ENCODE measurements at regions not wholly inside any gene's neighbourhood (a gene's known extent, or its start where the extent isn't known, plus 50 kb on each side); places are given as distances from the start of the nearest gene placed in this dataset.

DNA sequence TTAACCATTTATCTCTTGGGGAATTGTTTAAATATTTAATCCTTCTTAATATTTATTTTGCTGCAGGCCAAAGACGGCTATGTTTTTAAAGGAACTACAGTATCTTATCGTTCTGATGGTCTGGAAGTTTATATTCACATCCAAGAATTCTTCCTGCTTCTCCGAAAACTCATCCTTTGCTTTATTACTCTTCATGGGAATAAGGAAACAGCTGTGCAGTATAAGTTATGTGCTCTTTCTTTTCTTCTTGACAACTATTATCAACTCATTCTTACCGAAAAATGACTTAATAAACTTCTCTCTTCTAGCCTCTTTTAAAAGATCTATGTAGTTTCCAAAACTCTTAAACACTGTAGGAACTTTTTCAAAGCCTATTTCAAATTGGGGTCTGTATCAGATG is 335.6 kb upstream of the NOVA1 start:
- peaks cover 4% of the 10 kb centered on the region for H3K4me1 Mint-ChIP-seq (ENCODE audit: low read depth, unreplicated experiment)

DNA sequence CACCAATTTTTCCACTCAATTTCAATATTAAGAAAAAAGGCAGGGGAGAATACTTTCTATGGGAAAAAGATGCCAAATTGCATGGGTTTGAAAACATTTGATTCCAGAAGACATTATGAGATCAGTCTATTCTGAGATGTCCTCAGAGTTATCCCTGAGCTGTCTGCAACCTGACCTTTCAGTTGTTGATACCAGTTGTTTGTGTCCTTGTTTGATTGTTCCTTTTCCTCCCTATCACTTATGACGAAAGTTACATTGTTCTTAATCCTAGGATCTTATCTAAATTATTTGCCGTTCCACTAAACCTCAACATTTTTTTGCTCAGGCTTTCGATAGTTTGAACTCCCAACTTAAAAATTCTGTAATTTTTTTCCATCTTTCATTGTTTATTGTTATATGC is 336.3 kb upstream of the NOVA1 start:
- DNase-seq (ENCODE audit: low read depth) (no peak), FAIRE-seq (no peak)
- H3K27ac Mint-ChIP-seq (ENCODE audit: unreplicated experiment) = no peak overlapping the region
- H3K27me3 ChIP-seq (ENCODE audit: insufficient read depth, low read length) = no peaks in the 10 kb centered on the region
- H3K36me3 Mint-ChIP-seq (ENCODE audit: low read depth, unreplicated experiment) = no peaks in the 10 kb centered on the region
- H3K36me3 ChIP-seq (ENCODE audit: insufficient read depth, low read length) = no peaks in the 10 kb centered on the region
- H3K9me3 Mint-ChIP-seq (ENCODE audit: unreplicated experiment) = no peaks in the 10 kb centered on the region
- no peak overlapping the region for H2AFZ ChIP-seq (ENCODE audit: low read depth, low read length)
- H3K9ac ChIP-seq (ENCODE audit: low read length) = no peak overlapping the region
- no peak overlapping the region for H3K4me2 ChIP-seq (ENCODE audit: low read length)
- H3K4me3 Mint-ChIP-seq (ENCODE audit: unreplicated experiment) = no peak overlapping the region
- H3K9me3 ChIP-seq (ENCODE audit: insufficient read depth, low read depth, low read length) = no peaks in the 10 kb centered on the region
- H4K20me1 ChIP-seq (ENCODE audit: insufficient read depth, low read length) = no peaks in the 10 kb centered on the region
- no peak for TF ChIP-seq EZH2 (IDR thresholded peaks at IDR 0.05; ENCODE audit: insufficient read depth, low read length)
- no peaks in the 10 kb centered on the region for H3K27me3 Mint-ChIP-seq (ENCODE audit: low read depth, unreplicated experiment)
- H3K4me1 ChIP-seq (ENCODE audit: insufficient read depth, low read length) = no peaks in the 10 kb centered on the region
- no peaks in the 10 kb centered on the region for H3K79me2 ChIP-seq (ENCODE audit: insufficient read depth, low read length)
- peaks cover 4% of the 10 kb centered on the region for H3K4me1 Mint-ChIP-seq (ENCODE audit: low read depth, unreplicated experiment)
- H3K27ac ChIP-seq (ENCODE audit: low read depth, low read length) = no peak overlapping the region
- no peak overlapping the region for H3K4me3 ChIP-seq (ENCODE audit: insufficient read depth, low read depth, low read length)

More for the DNA sequence above, 335.6 kb upstream of the NOVA1 start:
- H3K9ac ChIP-seq (ENCODE audit: low read length) = no peak overlapping the region
- H3K27ac Mint-ChIP-seq (ENCODE audit: unreplicated experiment) = no peak overlapping the region
- FAIRE-seq (no peak), DNase-seq (ENCODE audit: low read depth) (no peak)
- H3K36me3 ChIP-seq (ENCODE audit: insufficient read depth, low read length) = no peaks in the 10 kb centered on the region
- H3K4me1 ChIP-seq (ENCODE audit: insufficient read depth, low read length) = no peaks in the 10 kb centered on the region
- H3K4me3 Mint-ChIP-seq (ENCODE audit: unreplicated experiment) = no peak overlapping the region
- H3K27me3 ChIP-seq (ENCODE audit: insufficient read depth, low read length) = no peaks in the 10 kb centered on the region
- H3K4me2 ChIP-seq (ENCODE audit: low read length) = no peak overlapping the region
- H4K20me1 ChIP-seq (ENCODE audit: insufficient read depth, low read length) = no peaks in the 10 kb centered on the region
- no peak overlapping the region for H3K4me3 ChIP-seq (ENCODE audit: insufficient read depth, low read depth, low read length)
- H3K79me2 ChIP-seq (ENCODE audit: insufficient read depth, low read length) = no peaks in the 10 kb centered on the region
- H2AFZ ChIP-seq (ENCODE audit: low read depth, low read length) = no peak overlapping the region
- no peaks in the 10 kb centered on the region for H3K36me3 Mint-ChIP-seq (ENCODE audit: low read depth, unreplicated experiment)
- no peak for TF ChIP-seq EZH2 (IDR thresholded peaks at IDR 0.05; ENCODE audit: insufficient read depth, low read length)
- TF ChIP-seq, protein P1, sequence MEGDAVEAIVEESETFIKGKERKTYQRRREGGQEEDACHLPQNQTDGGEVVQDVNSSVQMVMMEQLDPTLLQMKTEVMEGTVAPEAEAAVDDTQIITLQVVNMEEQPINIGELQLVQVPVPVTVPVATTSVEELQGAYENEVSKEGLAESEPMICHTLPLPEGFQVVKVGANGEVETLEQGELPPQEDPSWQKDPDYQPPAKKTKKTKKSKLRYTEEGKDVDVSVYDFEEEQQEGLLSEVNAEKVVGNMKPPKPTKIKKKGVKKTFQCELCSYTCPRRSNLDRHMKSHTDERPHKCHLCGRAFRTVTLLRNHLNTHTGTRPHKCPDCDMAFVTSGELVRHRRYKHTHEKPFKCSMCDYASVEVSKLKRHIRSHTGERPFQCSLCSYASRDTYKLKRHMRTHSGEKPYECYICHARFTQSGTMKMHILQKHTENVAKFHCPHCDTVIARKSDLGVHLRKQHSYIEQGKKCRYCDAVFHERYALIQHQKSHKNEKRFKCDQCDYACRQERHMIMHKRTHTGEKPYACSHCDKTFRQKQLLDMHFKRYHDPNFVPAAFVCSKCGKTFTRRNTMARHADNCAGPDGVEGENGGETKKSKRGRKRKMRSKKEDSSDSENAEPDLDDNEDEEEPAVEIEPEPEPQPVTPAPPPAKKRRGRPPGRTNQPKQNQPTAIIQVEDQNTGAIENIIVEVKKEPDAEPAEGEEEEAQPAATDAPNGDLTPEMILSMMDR (IDR thresholded peaks at IDR 0.05; ENCODE audit: insufficient read depth, low read depth, low read length) = no peak
- no peak overlapping the region for H3K27ac ChIP-seq (ENCODE audit: low read depth, low read length)
- no peaks in the 10 kb centered on the region for H3K27me3 Mint-ChIP-seq (ENCODE audit: low read depth, unreplicated experiment)
- H3K9me3 ChIP-seq (ENCODE audit: insufficient read depth, low read depth, low read length) = no peaks in the 10 kb centered on the region
- no peaks in the 10 kb centered on the region for H3K9me3 Mint-ChIP-seq (ENCODE audit: unreplicated experiment)

DNA sequence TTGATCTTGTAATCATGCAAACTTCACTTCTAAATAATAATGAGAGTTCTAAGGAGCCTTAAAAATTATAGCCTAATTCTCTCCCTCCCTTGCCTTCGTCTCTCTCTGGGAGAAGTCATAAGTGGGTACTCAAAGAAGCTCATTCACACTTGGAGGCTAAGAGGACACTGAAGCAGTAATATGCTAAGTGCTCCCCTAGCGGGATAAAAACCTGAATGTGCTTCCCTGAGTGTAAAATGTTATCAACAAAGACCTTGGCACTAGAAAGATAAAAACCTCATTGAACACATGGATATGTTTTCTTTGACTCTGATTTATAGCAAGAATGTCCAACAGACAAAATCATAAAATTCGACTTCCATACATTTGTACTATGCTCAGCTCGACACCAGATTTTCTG is 337.9 kb upstream of the NOVA1 start:
- H3K27me3 Mint-ChIP-seq (ENCODE audit: low read depth, unreplicated experiment) = no peaks in the 10 kb centered on the region

More for the DNA sequence above, 337.9 kb upstream of the NOVA1 start:
- Mint-ChIP-seq H3K9me3 (ENCODE audit: unreplicated experiment) (no peaks in the 10 kb centered on the region), H3K27ac (ENCODE audit: unreplicated experiment) (no peak overlapping the region), H3K4me1 (ENCODE audit: low read depth, unreplicated experiment) (peaks cover 4% of the 10 kb centered on the region), H3K4me3 (ENCODE audit: unreplicated experiment) (no peak overlapping the region), H3K36me3 (ENCODE audit: low read depth, unreplicated experiment) (no peaks in the 10 kb centered on the region)
- Histone ChIP-seq H3K36me3 (ENCODE audit: insufficient read depth, low read length) (no peaks in the 10 kb centered on the region), H3K9ac (ENCODE audit: low read length) (no peak overlapping the region), H2AFZ (ENCODE audit: low read depth, low read length) (no peak overlapping the region), H4K20me1 (ENCODE audit: insufficient read depth, low read length) (no peaks in the 10 kb centered on the region), H3K4me1 (ENCODE audit: insufficient read depth, low read length) (no peaks in the 10 kb centered on the region), H3K27ac (ENCODE audit: low read depth, low read length) (no peak overlapping the region), H3K27me3 (ENCODE audit: insufficient read depth, low read length) (no peaks in the 10 kb centered on the region), H3K9me3 (ENCODE audit: insufficient read depth, low read depth, low read length) (no peaks in the 10 kb centered on the region), H3K4me2 (ENCODE audit: low read length) (no peak overlapping the region), H3K4me3 (ENCODE audit: insufficient read depth, low read depth, low read length) (no peak overlapping the region), H3K79me2 (ENCODE audit: insufficient read depth, low read length) (no peaks in the 10 kb centered on the region)
- no peak for TF ChIP-seq EZH2 (IDR thresholded peaks at IDR 0.05; ENCODE audit: insufficient read depth, low read length)
- TF ChIP-seq, protein P1 (IDR thresholded peaks at IDR 0.05; ENCODE audit: insufficient read depth, low read depth, low read length) = no peak
- DNase-seq (ENCODE audit: low read depth) = no peak
- FAIRE-seq = no peak
